ENCODE measurements at regions not wholly inside any gene's neighbourhood (a gene's known extent, or its start where the extent isn't known, plus 50 kb on each side); places are given as distances from the start of the nearest gene placed in this dataset.

GRCh38 chr6:43941174-43941573 lies 171.2 kb downstream of the VEGFA start:
- no peak overlapping the region for H3K27ac ChIP-seq
- no peak for TF ChIP-seq CTCF (conservative IDR thresholded peaks at IDR 0.05)

- TF ChIP-seq CTCF (conservative IDR thresholded peaks at IDR 0.05), result no peak
- no peak overlapping the region for H3K27ac ChIP-seq
Observed at GRCh38 chr6:43940393-43941087, 170.5 kb downstream of the VEGFA start.

- no peak for TF ChIP-seq CTCF (conservative IDR thresholded peaks at IDR 0.05)
- H3K27ac ChIP-seq, result no peak overlapping the region
Observed at GRCh38 chr6:43940071-43940392, 170.0 kb downstream of the VEGFA start.

GRCh38 chr6:43939281-43940070 lies 169.5 kb downstream of the VEGFA start:
- no peak for TF ChIP-seq CTCF (conservative IDR thresholded peaks at IDR 0.05)
- no peak overlapping the region for H3K27ac ChIP-seq

GRCh38 chr6:43938178-43939105 lies 168.4 kb downstream of the VEGFA start:
- TF ChIP-seq CTCF (conservative IDR thresholded peaks at IDR 0.05), result no peak
- H3K27ac ChIP-seq, result no peak overlapping the region

GRCh38 chr6:43937236-43938177 lies 167.5 kb downstream of the VEGFA start:
- TF ChIP-seq CTCF (conservative IDR thresholded peaks at IDR 0.05), result no peak
- H3K27ac ChIP-seq, result no peak overlapping the region

Measured in VCaP (cell line).